ENCODE measurements at regions not wholly inside any gene's neighbourhood (a gene's known extent, or its start where the extent isn't known, plus 50 kb on each side); places are given as distances from the start of the nearest gene placed in this dataset.

GRCh38 chr3:80655216-80655615 is 887.4 kb upstream of the ROBO1 start:
- TF ChIP-seq CTCF (IDR thresholded peaks at IDR 0.05) (no peak), POLR2A (IDR thresholded peaks at IDR 0.05) (no peak)

Data from testis (tissue), 2 donors.